HepG2 (cell line): ENCODE measurements at regions not wholly inside any gene's neighbourhood (a gene's known extent, or its start where the extent isn't known, plus 50 kb on each side); places are given as distances from the start of the nearest gene placed in this dataset.

Source experiments
- FOSL1 ChIP-seq: sonication (generic); formaldehyde crosslinking; IDR thresholded peaks from 2 replicates; pipeline ENCODE4 v1.9.0; 2021; ENCODE audit warnings: missing genetic modification reagents, borderline replicate concordance
- HINFP ChIP-seq: sonication (generic); formaldehyde crosslinking; IDR thresholded peaks from 2 replicates; pipeline ENCODE4 v1.4.0; 2020; ENCODE audit warnings: low read depth, mild to moderate bottlenecking, missing genetic modification reagents
- PREB ChIP-seq: sonication (generic); formaldehyde crosslinking; IDR thresholded peaks from 2 replicates; pipeline ENCODE4 v1.4.0; 2020; ENCODE audit warnings: missing genetic modification reagents
- SNAPC4 ChIP-seq: sonication (generic); formaldehyde crosslinking; IDR thresholded peaks from 2 replicates; pipeline ENCODE4 v1.4.0; 2020; ENCODE audit warnings: mild to moderate bottlenecking, missing genetic modification reagents
- SUZ12 ChIP-seq: fragments of 150-350 bp; IDR thresholded peaks from 2 replicates; pipeline ENCODE4 v1.6.1; 2014; ENCODE audit warnings: low read depth, low read length
- ZNF318 ChIP-seq: sonication (generic); formaldehyde crosslinking; IDR thresholded peaks from 2 replicates; pipeline ENCODE4 v1.4.0; 2020; ENCODE audit warnings: mild to moderate bottlenecking, missing genetic modification reagents
- ZNF503 ChIP-seq: sonication (generic); formaldehyde crosslinking; IDR thresholded peaks from 2 replicates; pipeline ENCODE4 v1.4.0; 2020; ENCODE audit warnings: missing genetic modification reagents

- TF ChIP-seq ZNF318 (CRISPR knock-in tag) (no peak), ZNF503 (CRISPR knock-in tag) (no peak), SNAPC4 (CRISPR knock-in tag) (no peak), FOSL1 (CRISPR knock-in tag) (no peak), SUZ12 (no peak), HINFP (CRISPR knock-in tag) (no peak), PREB (CRISPR knock-in tag) (no peak)
Observed at GRCh38 chr7:138195151-138195571, 118.9 kb downstream of the AKR1D1 start (continued).
